GM18499 (cell line): ENCODE measurements at regions not wholly inside any gene's neighbourhood (a gene's known extent, or its start where the extent isn't known, plus 50 kb on each side); places are given as distances from the start of the nearest gene placed in this dataset.
"Not testable (repeated sequence)": the region's sequence is repeated elsewhere in the genome, so short reads cannot be mapped to it uniquely, and the experiment has no call there.

ENCODE experiments used
- ATAC-seq: cut with Tn5 transposase; IDR thresholded peaks from one replicate; pipeline ENCODE4 v1.9.1; 2021; ENCODE audit warnings: moderate number of reproducible peaks; ENCODE audit not compliant: insufficient read depth, unreplicated experiment

DNA sequence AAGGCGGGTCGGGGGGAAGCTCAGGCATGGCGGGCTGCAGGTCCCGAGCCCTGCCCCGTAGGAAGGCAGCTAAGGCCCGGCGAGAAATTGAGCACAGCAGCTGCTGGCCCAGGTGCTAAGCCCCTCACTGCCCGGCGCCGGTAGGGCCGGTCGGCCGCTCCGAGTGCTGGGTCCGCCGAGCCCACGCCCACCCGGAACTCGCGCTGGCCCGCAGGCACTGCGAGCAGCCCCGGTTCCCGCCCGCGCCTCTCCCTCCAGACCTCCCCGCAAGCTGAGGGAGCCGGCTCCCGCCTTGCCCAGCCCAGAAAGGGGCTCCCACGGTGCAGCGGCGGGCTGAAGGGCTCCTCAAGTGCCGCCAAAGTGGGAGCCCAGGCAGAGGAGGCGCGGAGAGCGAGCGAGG, 209.9 kb downstream of the TRIB2 start:
- ATAC-seq = not testable (repeated sequence)

DNA sequence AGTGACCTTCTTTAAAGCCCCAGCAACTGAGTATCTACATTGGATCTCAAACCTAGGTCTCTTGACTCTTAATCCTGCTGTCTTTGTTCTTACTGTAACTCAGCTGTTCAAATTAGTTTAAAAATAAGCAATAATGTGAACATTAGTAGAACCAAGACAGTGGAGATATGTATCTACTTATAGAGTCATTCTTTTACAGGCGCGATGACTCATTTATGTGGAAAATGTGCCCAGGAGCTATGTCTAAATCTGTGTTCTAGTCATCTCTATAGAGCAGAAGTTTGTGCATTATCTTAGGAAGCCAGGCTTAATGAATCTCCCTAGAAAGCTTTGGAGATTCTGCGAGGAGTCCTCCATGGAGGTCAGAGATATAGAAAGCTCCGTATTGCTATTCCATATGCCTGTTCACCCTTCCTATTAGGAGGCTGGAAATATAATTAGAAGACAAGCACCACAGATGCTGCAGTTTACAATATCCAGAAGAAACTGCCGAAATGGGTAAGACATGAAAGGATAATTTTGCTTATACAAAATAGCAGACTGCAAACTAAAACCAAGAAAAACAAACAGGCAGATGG, 211.6 kb downstream of the TRIB2 start:
- ATAC-seq = no peak

DNA sequence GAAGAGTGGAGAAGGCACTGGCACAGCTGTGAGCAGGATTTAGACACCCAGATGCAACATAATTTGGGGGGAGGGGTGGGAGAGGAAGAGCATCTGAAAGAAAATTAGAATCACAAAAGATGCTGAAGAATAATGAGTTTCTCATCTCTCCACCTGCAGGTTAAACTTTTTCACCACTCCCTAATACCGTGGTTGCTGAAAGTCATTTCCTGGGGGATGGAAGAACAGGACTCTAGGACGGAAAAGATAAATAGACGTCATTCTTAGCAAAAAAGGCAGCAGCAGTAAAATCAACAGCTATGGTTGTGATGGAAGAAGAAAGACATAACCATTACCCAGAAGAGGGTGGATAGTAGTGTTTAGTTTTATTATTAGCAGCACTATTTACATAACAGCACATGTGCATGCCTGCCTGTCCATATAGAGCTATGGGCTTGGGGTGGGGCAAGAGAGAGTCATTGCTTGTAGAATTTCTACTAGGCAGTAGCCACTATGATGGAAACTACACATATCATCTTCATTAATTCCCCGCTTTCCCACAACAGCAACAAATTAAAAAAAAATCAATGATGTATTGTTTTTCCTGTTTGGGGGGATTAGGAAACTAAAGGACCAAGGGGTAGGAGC, 212.2 kb downstream of the TRIB2 start:
- no peak for ATAC-seq

DNA sequence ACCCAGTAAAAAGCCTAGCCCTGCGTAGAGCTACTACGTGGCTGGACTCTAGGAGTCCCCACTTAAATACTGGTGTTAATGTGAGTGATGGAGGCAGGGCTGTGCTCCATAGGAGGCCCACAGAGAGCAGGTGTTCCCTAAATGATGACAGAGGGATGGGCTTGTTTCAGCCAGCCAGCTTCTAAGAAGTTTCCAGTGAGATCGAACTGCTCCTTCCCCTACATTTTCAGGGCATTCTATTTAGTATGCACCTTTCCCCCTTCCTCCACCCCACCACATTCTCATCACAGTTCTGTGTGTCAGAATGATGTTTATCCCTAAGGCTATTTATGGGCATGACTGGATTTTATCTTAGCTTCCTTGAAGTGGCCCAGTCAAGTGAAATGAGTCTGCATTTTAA, 213.0 kb downstream of the TRIB2 start:
- ATAC-seq = no peak

DNA sequence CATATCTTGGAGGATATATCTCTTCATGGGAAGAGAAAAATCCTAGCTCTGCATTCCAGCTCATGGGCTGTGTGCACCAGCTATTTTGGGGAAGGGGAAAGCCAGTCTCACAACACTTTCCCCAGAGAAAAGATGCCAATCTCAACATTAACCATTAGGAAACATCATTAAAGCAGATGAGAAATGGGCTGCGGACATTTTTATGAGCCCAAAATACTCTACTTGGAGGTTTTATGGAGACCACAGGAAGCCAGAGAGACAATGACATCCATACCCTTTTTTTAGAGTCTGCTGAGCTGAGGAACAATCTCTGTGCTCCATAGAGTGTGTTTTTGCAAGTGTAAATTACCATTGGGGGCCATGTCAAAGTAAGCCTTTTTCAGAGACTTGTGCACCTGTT, 213.7 kb downstream of the TRIB2 start:
- no peak for ATAC-seq

DNA sequence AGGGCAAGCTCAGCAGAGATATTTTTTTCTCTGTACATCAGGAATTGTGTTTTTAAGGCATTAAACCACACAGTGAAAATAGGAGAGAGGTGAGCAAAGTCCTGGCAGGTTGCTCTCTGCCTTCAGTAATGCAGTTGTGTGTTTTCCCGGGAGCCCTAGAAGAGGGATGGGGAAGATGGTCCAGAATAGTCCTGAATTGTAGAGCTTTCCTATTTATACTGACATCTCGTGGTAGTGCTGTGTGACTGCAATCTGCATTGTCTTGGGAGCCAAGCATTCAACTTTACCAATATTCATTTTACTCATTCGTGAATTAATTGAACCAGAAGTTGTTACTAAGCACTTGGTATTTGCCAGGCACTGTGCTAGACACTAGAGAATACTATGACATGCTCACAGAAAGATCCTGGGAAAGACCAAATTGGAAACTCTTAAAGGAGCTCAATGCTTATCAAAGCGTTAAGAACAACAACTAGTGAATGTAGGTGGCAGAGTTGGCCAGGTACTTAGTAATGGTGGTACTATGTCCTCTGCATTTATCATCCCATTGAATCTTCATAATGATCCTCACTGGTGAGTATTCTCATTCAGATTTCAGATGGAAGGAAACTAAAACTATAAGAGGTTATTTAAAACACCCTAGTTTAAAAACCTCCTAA, 214.6 kb downstream of the TRIB2 start:
- ATAC-seq = no peak

DNA sequence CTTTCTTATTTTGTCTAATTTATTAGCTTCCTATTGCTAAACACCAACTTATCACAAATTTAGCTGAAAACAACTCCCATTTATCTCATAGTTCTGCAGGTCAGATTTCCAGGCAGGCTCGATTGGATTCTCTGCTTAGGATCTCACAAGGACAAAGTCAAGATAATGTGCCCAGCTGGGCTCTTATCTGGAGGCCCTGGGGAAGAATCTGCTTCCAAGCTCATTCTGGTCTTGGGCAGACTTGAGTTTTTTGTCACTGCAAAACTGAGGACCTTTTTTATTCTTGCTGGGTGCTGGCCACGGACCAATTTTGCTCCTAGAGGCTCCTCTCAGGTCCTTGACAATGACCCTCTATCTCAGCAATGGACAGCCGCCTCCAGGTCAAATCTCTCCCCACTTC, 215.5 kb downstream of the TRIB2 start:
- no peak for ATAC-seq

DNA sequence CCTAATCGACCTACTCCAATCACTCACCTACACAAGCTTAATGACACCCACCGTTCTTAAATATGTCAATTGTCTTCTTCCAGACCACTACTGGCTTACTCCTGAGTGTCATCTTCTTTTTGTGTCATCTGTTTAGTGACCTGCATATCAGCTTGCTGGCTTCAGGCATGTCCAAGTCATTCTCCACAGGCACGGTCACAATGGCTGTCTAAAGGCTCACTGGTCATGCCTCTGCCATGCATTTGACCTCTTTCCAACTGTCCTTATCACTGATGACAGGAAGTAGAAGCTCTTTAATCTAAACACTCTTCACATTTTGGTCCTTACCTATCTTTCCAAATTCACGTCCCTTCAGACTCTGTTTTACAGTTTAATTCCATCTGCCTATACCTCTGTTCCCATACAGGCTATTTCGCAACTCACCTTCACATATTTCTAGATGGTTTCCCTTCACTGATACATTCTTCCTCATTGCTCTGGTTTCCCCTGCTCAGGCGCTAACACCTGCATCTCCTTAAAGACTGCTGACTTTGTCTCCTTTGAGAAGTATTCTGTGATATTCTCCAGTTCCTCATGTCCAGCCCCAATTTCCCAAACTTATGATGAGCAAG, 217.5 kb downstream of the TRIB2 start:
- ATAC-seq = no peak

DNA sequence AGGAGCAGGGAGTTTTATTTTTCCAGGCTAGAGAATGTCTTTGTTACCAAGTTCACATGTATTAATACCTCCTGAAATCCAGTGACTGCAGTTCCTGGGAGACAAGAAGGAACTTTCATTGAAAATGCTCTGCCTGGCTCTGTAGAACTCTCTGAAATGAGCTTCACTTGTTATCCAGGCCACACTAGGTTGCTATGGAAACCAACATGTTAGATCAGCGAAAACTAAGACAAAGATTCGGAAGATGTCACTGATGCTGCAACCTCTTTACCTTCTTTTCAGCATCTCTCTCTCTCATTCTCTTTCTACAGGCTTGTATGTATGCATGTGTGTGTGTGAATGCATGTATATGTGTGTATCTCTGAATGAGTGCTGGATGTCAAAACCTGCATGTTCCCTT, 218.5 kb downstream of the TRIB2 start:
- no peak for ATAC-seq

DNA sequence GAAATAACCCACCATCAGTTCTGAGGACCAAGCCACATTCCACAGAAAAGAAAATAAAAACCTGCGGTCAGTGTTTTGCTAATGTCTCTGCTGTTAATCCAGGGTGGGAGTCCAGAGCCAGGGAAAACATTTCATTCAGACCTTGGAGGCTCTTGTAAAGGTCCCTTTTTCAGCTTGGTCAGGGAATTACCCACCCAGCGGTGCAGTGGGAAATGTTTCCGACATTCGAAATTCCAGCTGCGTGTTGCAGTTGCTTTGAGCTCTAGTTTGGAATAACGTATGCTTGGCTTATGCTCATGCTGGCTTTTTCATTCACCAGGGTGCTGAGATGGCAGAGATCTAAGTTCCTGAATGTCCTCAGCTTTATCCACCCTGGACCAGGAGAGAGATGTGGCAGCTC, 219.1 kb downstream of the TRIB2 start:
- no peak for ATAC-seq

DNA sequence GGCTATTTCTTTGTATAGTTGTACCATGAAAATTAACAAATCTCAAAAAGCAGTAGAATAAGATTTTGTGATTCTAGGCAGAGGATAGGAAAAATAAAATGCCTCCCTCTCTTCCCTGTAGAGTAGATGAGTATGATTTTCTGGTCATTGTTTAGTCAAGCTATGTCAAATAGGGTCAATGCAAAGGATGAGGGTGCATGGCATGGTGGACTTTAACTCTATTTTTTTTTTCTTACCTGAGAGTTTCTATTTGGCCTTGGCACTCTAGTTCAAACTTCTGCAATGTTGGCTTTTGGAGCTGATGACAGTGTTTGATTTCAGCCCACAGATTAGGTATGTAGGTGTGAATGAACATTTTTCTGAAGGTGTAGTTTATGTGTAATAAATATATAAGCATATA, 224.5 kb downstream of the TRIB2 start:
- no peak for ATAC-seq

DNA sequence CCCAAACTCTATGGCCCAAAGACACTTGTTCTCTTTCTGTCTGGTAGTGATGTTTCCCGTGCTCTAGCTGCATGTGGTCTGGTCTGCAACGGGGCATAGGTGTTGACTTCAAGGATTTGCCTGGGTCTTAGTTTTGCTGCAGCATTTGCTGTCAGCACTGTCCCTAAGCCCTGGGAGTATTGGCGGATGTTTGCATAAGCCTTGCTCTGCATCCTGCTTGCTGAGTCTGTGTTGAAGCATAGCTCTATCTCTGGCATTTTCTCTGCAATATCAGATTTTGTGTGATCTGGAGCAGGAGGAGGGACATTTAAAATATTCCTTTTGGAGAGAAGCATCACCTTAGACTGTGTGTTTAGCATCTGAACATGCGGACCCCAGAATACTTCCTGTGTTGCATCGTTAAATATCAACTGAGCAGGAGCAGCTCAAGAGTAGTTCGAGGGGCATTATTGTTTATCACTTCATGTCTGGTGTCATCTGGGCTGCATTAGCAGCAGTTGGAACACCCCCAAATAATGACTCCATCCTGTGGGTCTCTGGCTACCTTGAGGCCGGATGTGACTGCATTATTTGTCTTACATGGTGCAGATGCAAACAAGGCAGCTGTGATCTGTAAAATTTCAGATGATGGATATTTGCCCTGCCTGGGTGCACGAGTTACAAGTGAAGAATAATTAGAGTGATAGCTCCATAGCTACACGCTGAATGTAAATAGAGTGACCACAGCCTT, 231.7 kb downstream of the TRIB2 start:
- ATAC-seq = no peak

DNA sequence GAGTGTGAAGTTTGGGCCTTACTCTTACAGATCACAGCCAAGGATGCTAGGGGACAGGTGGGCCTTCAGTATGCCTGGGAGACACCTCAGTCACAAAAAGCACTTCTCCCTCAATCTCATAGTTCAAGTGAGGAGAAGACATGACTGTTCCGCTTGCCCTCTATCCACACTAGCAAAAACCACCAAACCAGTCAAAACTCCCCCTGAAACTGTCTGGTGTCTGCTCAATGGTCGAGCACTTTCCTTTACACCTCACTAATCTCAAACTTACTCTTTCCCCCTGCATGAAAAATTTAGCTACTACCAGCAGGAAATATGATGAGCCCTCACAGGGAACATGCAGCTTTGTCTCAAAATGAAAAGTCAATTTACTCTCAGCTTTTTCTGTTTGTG, 232.2 kb downstream of the TRIB2 start:
- ATAC-seq = peak; percentile 89

DNA sequence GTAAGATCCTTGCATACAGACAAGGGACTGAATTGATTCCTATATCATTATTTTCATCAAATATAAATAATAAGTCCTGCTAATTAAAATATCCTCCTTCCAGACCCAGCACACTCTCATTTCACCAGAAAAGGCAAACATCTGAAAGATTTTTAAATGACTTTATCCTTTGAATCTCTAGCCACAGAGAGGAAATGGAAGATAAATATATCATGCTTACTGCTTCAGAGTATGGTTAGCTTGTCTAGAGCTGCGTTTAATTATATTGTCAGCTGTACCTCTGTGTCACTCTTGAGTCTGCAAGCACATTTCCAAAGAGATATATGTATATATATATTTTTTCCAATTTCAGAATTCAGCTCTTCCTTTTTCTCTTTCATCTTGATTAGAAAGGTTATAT, 232.7 kb downstream of the TRIB2 start:
- no peak for ATAC-seq

DNA sequence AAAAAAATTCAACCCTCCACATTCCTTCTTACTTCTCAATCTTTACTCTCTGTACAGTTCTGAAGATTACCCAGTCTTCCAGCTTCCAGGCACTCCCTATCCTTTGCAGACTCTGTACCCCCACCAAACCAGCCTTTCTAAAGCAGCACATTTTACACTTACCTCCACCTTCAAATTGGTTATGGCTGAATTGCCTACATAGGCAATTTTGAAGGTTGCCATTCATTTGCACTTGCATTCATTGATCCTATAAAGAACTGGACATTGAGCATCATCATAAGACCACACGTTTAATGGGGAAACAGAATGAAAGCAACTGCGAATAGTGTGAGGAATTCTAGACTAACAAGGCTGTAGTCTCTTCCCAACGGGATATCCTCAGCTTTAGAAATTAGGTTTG, 233.4 kb downstream of the TRIB2 start:
- no peak for ATAC-seq

DNA sequence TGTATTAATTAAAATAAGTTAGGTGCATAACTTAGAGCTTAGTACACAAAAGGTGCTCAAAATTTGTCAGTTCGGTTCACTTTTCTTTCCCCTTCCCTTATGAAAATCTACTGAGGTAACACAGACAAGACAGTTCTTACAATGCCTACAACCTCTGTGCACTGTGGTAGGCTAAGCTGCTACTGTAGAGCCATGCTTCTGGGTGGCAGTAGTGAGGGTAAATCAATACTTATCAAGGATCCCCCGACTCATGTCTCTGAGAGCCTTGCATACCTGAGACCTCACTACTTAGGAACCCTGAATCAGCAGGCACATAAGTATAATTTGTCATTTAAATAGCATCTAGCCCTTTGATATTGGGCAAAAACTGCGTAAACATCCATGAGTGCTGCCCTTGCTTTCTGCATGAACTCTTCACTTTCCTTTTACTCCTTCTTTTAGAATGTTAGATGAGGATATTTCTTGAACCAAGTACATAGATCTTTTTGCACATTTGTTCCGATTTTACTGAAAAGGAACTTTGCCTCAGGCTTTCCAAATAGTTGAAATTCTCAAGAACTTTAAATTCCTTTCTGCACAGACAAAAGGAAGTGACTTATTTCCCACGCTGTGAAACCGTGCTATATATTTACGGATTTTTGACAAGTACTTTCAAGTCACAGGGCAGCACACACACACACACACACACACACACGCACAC, 234.4 kb downstream of the TRIB2 start:
- no peak for ATAC-seq

DNA sequence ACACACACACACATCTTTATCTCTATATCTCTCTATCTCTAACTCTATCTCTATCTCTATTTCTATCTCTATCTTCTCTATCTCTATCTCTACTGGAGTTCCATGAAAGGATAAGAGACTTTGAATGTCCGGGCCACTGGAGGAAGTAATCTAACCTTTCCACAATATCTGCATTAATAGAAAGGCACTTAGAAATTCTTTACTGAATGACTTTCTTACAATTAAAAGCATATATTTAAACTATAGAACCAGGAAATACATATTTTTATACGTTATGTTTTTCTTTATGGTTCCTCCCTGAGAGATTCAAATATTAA, 234.9 kb downstream of the TRIB2 start:
- ATAC-seq = no peak

DNA sequence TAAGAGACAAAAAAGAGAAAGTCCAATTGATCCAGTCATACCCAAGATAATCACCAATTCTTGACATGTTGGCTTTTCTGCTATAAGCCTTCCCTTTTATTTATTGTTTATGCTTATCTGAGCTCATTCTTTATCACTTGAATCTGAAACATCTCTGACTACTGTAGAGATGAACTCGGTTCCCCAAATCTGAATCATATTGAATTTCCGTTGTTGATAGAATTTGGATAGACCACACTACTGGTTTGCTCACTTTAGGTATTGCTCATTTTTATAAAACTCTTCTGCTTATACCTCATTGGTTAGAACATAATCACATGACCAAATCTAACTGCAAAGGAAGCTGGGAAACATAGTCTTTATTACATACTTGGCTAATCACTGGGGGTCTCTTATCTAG, 236.9 kb downstream of the TRIB2 start:
- no peak for ATAC-seq

DNA sequence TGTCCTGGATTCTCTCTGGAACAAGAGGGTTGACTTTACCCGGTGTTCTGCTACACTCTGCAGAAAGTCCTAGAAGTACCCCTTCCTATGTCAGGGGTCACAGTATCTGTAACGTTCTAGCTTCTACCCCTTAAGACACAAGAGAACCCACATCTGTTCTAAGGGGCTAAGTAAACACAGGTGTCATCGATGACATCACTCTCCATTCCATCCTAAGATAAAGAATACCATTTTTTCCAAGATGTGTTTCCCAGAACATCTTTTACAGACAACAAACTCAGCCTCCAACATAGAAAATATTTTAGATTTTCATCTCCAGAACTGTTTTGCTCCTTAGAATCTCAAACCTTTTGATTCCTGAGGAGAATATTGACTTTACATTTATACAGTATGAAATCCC, 239.1 kb downstream of the TRIB2 start:
- ATAC-seq = no peak

DNA sequence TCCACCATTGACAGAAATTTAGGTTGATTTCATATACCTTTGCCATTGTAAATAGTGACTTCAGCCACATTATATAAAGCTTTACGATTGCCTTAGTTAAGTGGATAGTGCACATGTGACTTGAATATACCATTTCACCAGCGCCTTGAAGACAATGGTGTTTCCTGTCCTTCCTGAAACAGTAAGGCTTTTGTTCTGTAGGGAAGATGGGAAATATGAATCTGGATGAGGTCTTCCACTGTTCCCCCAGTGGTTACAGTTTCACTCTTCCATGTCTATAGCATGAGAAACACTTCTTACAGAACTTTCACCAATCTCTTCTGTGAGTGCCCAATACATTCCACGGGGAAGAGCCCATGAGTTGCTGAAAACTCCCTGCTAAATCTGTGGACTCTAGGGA, 240.5 kb downstream of the TRIB2 start:
- no peak for ATAC-seq

DNA sequence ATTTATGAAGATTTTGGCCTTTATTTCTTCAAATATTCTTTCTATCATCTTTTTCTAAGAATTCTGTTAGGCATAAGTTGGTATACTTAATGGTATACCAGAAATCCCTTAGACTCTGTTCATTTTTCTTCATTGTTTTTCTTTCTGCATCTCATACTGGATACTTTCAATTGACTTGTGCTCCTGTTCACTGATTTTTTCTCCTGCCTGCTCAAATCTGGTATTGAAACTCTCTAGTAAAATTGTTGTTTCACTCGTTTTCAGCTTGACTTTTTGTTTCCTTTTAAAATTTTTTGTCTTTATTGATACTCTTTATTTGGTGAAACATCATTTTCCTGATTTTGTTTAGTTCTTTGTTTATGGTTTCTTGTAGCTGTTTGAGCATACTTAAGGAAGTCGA, 243.2 kb downstream of the TRIB2 start:
- ATAC-seq = no peak
